ENCODE measurements at regions not wholly inside any gene's neighbourhood (a gene's known extent, or its start where the extent isn't known, plus 50 kb on each side); places are given as distances from the start of the nearest gene placed in this dataset.
A peak's percentile ranks its signal among the peaks of the same experiment; 100 is the strongest.

DNA sequence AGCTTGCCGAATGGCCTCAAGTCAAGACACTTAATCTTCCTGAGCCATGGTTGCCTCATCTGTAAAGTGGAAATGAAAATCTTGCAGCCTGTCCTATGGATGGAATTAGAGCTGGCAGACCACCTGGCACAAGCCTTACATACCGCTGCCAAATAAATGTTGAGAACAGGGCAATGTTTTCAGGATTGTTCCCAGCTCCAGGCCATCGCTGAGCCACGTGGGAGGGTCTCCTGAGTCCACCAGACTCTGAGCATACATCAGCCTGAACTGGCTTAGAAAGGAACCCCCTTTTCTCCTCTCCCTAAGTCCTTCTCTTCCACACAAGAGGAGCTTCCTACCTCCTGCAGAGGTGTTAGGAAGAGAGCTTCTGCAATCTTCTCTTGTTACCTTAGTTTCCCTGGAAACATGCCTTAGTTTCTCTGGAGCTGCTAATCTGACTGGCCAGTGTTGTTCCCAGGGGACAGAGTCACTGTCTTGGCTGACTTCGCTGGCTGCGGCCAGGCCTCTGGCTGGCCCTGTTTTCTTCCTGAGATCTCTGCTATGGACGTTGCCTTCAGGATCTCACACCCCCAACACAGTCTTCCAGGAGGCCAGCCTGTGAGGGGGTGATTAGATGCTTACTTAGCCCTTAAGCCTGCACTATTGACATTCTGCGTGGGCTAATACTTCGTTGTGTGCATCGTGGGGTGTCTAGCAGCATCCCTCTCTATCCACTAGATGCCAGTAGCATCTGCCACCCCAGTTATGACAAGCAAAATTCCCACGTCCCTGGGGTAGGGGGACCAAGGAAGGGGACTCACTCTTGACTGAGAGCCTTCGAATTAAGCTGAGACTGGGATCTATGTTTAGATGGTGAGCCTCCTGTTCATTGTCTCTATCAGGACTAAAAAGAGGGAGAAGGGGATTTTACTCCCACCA lies 62.2 kb downstream of the BOD1 start:
- H3K9me3 ChIP-seq (replicated peaks in 1 of 2; ENCODE audit: control insufficient read depth in 2 of 2, insufficient read depth in 1 of 2, low read depth in 1 of 2, low read length in 2 of 2) = no peaks in the 10 kb centered on the region
- H2AK5ac ChIP-seq (ENCODE audit: low read depth, low read length) = peak overlapping the region; percentile 9
- H3K27me3 ChIP-seq (ENCODE audit: control insufficient read depth in 3 of 3, insufficient read depth in 3 of 3, low read depth in 1 of 3, low read length in 3 of 3) = peaks cover 0 to 20% (median 0%) of the 10 kb centered on the region in 3 experiments
- H3K18ac ChIP-seq (ENCODE audit: low read length) = peak overlapping the region; percentile 63
- H3K4me3 ChIP-seq (ENCODE audit: low read length in 2 of 2) = no peak overlapping the region
- DNase-seq (ENCODE audit: low spot score) = no peak
- H4K8ac ChIP-seq (ENCODE audit: low read depth, low read length) = no peak overlapping the region
- H3K4ac ChIP-seq (ENCODE audit: low read length) = no peak overlapping the region
- no peak overlapping the region for H2BK12ac ChIP-seq (ENCODE audit: low read length)
- no peak overlapping the region for H3K23ac ChIP-seq (ENCODE audit: low read depth, low read length, poor library complexity)
- H3K4me2 ChIP-seq (ENCODE audit: insufficient read depth, low read length, poor library complexity, severe bottlenecking) = no peak overlapping the region
- H3K4me1 ChIP-seq (ENCODE audit: control insufficient read depth in 2 of 2, insufficient read depth in 1 of 2, low read depth in 1 of 2, low read length in 2 of 2) = peaks cover 0 to 17% of the 10 kb centered on the region in 2 donors
- H2BK5ac ChIP-seq (ENCODE audit: low read length) = no peak overlapping the region
- H2BK15ac ChIP-seq (ENCODE audit: low read length) = peak overlapping the region; percentile 40
- no CpG with 5 or more reads among the region's 12 CpGs for WGBS, 2 donors (ENCODE audit: extremely low coverage in 2 of 2, insufficient read length in 2 of 2, insufficient replicate concordance in 1 of 2)
- H3K14ac ChIP-seq (ENCODE audit: low read length) = peak overlapping the region; percentile 65
- H4K91ac ChIP-seq (ENCODE audit: low read depth, low read length, poor library complexity) = no peak overlapping the region
- H3K36me3 ChIP-seq (replicated peaks in 1 of 2; ENCODE audit: control insufficient read depth in 2 of 2, insufficient read depth in 2 of 2, low read length in 2 of 2) = no peaks in the 10 kb centered on the region
- no peak overlapping the region for H3K27ac ChIP-seq (replicated peaks; ENCODE audit: low read length)
- no peaks in the 10 kb centered on the region for H3K79me1 ChIP-seq (ENCODE audit: low read depth, low read length)
- H2AFZ ChIP-seq (ENCODE audit: low read length) = no peak overlapping the region
- no peak overlapping the region for H2BK120ac ChIP-seq (ENCODE audit: low read depth, low read length)
- no peak overlapping the region for H3K9ac ChIP-seq (ENCODE audit: low read depth, low read length, poor library complexity)

- Histone ChIP-seq H2AFZ (ENCODE audit: low read length) (no peak overlapping the region), H3K36me3 (replicated peaks in 1 of 2; ENCODE audit: control insufficient read depth in 2 of 2, insufficient read depth in 2 of 2, low read length in 2 of 2) (no peaks in the 10 kb centered on the region)
- WGBS, 2 donors (ENCODE audit: extremely low coverage in 2 of 2, insufficient read length in 2 of 2, insufficient replicate concordance in 1 of 2) = no CpG with 5 or more reads among the region's 6 CpGs
These were observed 65.8 kb downstream of the BOD1 start for GRCh38 chr5:173550641-173551040.

DNA sequence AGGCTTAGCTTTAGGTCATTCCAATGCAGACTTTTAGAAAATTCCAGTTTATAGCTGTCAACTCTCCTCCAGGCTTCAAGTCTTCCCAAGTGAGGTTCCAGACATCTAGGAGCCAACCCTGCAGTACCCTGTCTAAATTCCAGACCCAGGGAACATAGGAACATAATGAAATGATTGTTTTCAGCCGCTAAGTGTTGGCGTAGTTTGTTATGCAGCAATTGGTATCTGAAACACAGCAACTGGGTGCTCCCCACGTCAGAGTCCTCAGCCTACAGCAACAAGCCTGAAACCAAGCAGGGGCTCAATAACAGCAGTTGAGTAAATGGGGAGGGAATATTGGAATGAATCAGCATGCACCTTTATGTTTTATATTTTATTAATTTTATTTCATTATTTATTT lies 66.8 kb downstream of the BOD1 start:
- Histone ChIP-seq H3K4me3 (ENCODE audit: low read length in 2 of 2) (no peak overlapping the region), H3K79me1 (ENCODE audit: low read depth, low read length) (no peaks in the 10 kb centered on the region), H3K27me3 (ENCODE audit: control insufficient read depth in 3 of 3, insufficient read depth in 3 of 3, low read depth in 1 of 3, low read length in 3 of 3) (peaks cover 0 to 17% (median 0%) of the 10 kb centered on the region in 3 experiments), H3K9me3 (replicated peaks in 1 of 2; ENCODE audit: control insufficient read depth in 2 of 2, insufficient read depth in 1 of 2, low read depth in 1 of 2, low read length in 2 of 2) (no peaks in the 10 kb centered on the region), H4K8ac (ENCODE audit: low read depth, low read length) (no peak overlapping the region), H2AFZ (ENCODE audit: low read length) (no peak overlapping the region), H3K18ac (ENCODE audit: low read length) (no peak overlapping the region), H3K4me2 (ENCODE audit: insufficient read depth, low read length, poor library complexity, severe bottlenecking) (no peak overlapping the region), H3K23ac (ENCODE audit: low read depth, low read length, poor library complexity) (no peak overlapping the region), H3K9ac (ENCODE audit: low read depth, low read length, poor library complexity) (no peak overlapping the region), H2BK5ac (ENCODE audit: low read length) (no peak overlapping the region), H3K4ac (ENCODE audit: low read length) (no peak overlapping the region), H2BK120ac (ENCODE audit: low read depth, low read length) (no peak overlapping the region), H3K14ac (ENCODE audit: low read length) (no peak overlapping the region), H4K91ac (ENCODE audit: low read depth, low read length, poor library complexity) (no peak overlapping the region), H3K27ac (replicated peaks; ENCODE audit: low read length) (no peak overlapping the region), H2BK15ac (ENCODE audit: low read length) (no peak overlapping the region), H2BK12ac (ENCODE audit: low read length) (no peak overlapping the region), H3K4me1 (ENCODE audit: control insufficient read depth in 2 of 2, insufficient read depth in 1 of 2, low read depth in 1 of 2, low read length in 2 of 2) (peaks cover 0 to 2% of the 10 kb centered on the region in 2 donors), H2AK5ac (ENCODE audit: low read depth, low read length) (no peak overlapping the region), H3K36me3 (replicated peaks in 1 of 2; ENCODE audit: control insufficient read depth in 2 of 2, insufficient read depth in 2 of 2, low read length in 2 of 2) (no peaks in the 10 kb centered on the region)
- no CpG with 5 or more reads among the region's 3 CpGs for WGBS, 2 donors (ENCODE audit: extremely low coverage in 2 of 2, insufficient read length in 2 of 2, insufficient replicate concordance in 1 of 2)
- DNase-seq (ENCODE audit: low spot score) = no peak

More at GRCh38 chr5:173550641-173551040, 65.8 kb downstream of the BOD1 start:
- no peaks in the 10 kb centered on the region for H3K9me3 ChIP-seq (replicated peaks in 1 of 2; ENCODE audit: control insufficient read depth in 2 of 2, insufficient read depth in 1 of 2, low read depth in 1 of 2, low read length in 2 of 2)
- H3K4me1 ChIP-seq (ENCODE audit: control insufficient read depth in 2 of 2, insufficient read depth in 1 of 2, low read depth in 1 of 2, low read length in 2 of 2) = peaks cover 0 to 4% of the 10 kb centered on the region in 2 donors
- H4K91ac ChIP-seq (ENCODE audit: low read depth, low read length, poor library complexity) = no peak overlapping the region
- H4K8ac ChIP-seq (ENCODE audit: low read depth, low read length) = no peak overlapping the region
- no peak overlapping the region for H2BK120ac ChIP-seq (ENCODE audit: low read depth, low read length)
- no peak overlapping the region for H3K9ac ChIP-seq (ENCODE audit: low read depth, low read length, poor library complexity)
- H3K4me3 ChIP-seq (ENCODE audit: low read length in 2 of 2) = no peak overlapping the region
- no peaks in the 10 kb centered on the region for H3K79me1 ChIP-seq (ENCODE audit: low read depth, low read length)
- no peak for DNase-seq (ENCODE audit: low spot score)
- H3K23ac ChIP-seq (ENCODE audit: low read depth, low read length, poor library complexity) = no peak overlapping the region
- no peak overlapping the region for H3K4me2 ChIP-seq (ENCODE audit: insufficient read depth, low read length, poor library complexity, severe bottlenecking)
- H3K27me3 ChIP-seq (ENCODE audit: control insufficient read depth in 3 of 3, insufficient read depth in 3 of 3, low read depth in 1 of 3, low read length in 3 of 3) = peaks cover 0 to 20% (median 0%) of the 10 kb centered on the region in 3 experiments
- no peak overlapping the region for H3K4ac ChIP-seq (ENCODE audit: low read length)
- no peak overlapping the region for H2BK12ac ChIP-seq (ENCODE audit: low read length)
- H3K14ac ChIP-seq (ENCODE audit: low read length) = no peak overlapping the region
- H2AK5ac ChIP-seq (ENCODE audit: low read depth, low read length) = no peak overlapping the region
- no peak overlapping the region for H3K27ac ChIP-seq (replicated peaks; ENCODE audit: low read length)
- H2BK15ac ChIP-seq (ENCODE audit: low read length) = no peak overlapping the region
- H3K18ac ChIP-seq (ENCODE audit: low read length) = no peak overlapping the region
- no peak overlapping the region for H2BK5ac ChIP-seq (ENCODE audit: low read length)

DNA sequence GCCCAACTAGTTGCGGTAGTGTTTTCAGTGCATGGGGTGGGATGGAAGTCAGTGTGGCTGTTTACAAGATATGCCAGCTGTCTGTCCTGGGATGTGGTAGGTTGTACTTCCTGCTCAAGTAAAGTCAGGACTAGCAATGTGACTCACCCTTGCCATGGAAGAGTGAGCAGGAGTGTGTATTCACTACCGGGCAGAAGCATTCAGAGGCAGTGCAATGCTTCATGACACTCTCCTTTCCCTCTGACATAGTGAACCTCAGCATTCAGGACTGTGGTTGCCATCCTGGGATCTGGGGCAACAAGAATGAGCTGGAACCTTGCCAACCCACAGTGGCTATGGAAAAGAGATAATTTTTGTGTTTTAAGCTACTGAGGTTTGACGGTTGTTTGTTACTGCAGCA lies 68.9 kb downstream of the BOD1 start:
- Histone ChIP-seq H3K27me3 (ENCODE audit: control insufficient read depth in 3 of 3, insufficient read depth in 3 of 3, low read depth in 1 of 3, low read length in 3 of 3) (peaks cover 0 to 7% (median 0%) of the 10 kb centered on the region in 3 experiments), H3K79me1 (ENCODE audit: low read depth, low read length) (no peaks in the 10 kb centered on the region), H4K91ac (ENCODE audit: low read depth, low read length, poor library complexity) (no peak overlapping the region), H3K9ac (ENCODE audit: low read depth, low read length, poor library complexity) (no peak overlapping the region), H2AFZ (ENCODE audit: low read length) (no peak overlapping the region), H2BK120ac (ENCODE audit: low read depth, low read length) (no peak overlapping the region), H3K4me3 (ENCODE audit: low read length in 2 of 2) (no peak overlapping the region), H4K8ac (ENCODE audit: low read depth, low read length) (no peak overlapping the region), H2BK15ac (ENCODE audit: low read length) (no peak overlapping the region), H3K23ac (ENCODE audit: low read depth, low read length, poor library complexity) (no peak overlapping the region), H3K36me3 (replicated peaks in 1 of 2; ENCODE audit: control insufficient read depth in 2 of 2, insufficient read depth in 2 of 2, low read length in 2 of 2) (no peaks in the 10 kb centered on the region), H3K4ac (ENCODE audit: low read length) (no peak overlapping the region), H2BK5ac (ENCODE audit: low read length) (no peak overlapping the region), H3K18ac (ENCODE audit: low read length) (no peak overlapping the region), H3K4me1 (ENCODE audit: control insufficient read depth in 2 of 2, insufficient read depth in 1 of 2, low read depth in 1 of 2, low read length in 2 of 2) (peaks cover 0 to 7% of the 10 kb centered on the region in 2 donors), H3K27ac (replicated peaks; ENCODE audit: low read length) (no peak overlapping the region), H3K9me3 (replicated peaks in 1 of 2; ENCODE audit: control insufficient read depth in 2 of 2, insufficient read depth in 1 of 2, low read depth in 1 of 2, low read length in 2 of 2) (no peaks in the 10 kb centered on the region), H2BK12ac (ENCODE audit: low read length) (no peak overlapping the region), H3K14ac (ENCODE audit: low read length) (no peak overlapping the region), H2AK5ac (ENCODE audit: low read depth, low read length) (no peak overlapping the region), H3K4me2 (ENCODE audit: insufficient read depth, low read length, poor library complexity, severe bottlenecking) (no peak overlapping the region)
- no CpG with 5 or more reads among the region's 3 CpGs for WGBS, 2 donors (ENCODE audit: extremely low coverage in 2 of 2, insufficient read length in 2 of 2, insufficient replicate concordance in 1 of 2)
- DNase-seq (ENCODE audit: low spot score) = no peak

Measured in neuronal stem cell (in vitro differentiated cells).